ENCODE measurements at regions not wholly inside any gene's neighbourhood (a gene's known extent, or its start where the extent isn't known, plus 50 kb on each side); places are given as distances from the start of the nearest gene placed in this dataset.

GRCh38 chr9:84404095-84404686 is 63.6 kb upstream of the SLC28A3 start:
- H2AK9ac ChIP-seq (replicated peaks; ENCODE audit: low read depth, low read length, poor library complexity) = no peak overlapping the region
- no peak overlapping the region for H3K9ac ChIP-seq (ENCODE audit: low read depth, low read length)
- no peak overlapping the region for H3K14ac ChIP-seq (replicated peaks; ENCODE audit: low read depth, low read length)
- H3K4me3 ChIP-seq (ENCODE audit: insufficient read depth, low read depth, low read length) = no peak overlapping the region
- no peak overlapping the region for H3K27ac ChIP-seq (ENCODE audit: insufficient read depth, low read length)
- in situ Hi-C loops (cut with MboI; ENCODE audit: low sequenced_read_pairs) (no loop called here), intact Hi-C loops (cut with micrococcal nuclease) (no loop called here), dilution Hi-C loops (cut with HindIII; ENCODE audit: low sequenced_read_pairs, unreplicated experiment) (no loop called here)
- H3K79me1 ChIP-seq (ENCODE audit: low read depth in 1 of 2, low read length in 2 of 2) = no peaks in the 10 kb centered on the region
- no peaks in the 10 kb centered on the region for H4K20me1 ChIP-seq (ENCODE audit: insufficient read depth, low read length)
- TF ChIP-seq RAD21 (IDR thresholded peaks at IDR 0.05; ENCODE audit: low read length) (no peak), SMC3 (IDR thresholded peaks at IDR 0.05; ENCODE audit: low read depth, low read length) (no peak)
- TF ChIP-seq, protein P1, sequence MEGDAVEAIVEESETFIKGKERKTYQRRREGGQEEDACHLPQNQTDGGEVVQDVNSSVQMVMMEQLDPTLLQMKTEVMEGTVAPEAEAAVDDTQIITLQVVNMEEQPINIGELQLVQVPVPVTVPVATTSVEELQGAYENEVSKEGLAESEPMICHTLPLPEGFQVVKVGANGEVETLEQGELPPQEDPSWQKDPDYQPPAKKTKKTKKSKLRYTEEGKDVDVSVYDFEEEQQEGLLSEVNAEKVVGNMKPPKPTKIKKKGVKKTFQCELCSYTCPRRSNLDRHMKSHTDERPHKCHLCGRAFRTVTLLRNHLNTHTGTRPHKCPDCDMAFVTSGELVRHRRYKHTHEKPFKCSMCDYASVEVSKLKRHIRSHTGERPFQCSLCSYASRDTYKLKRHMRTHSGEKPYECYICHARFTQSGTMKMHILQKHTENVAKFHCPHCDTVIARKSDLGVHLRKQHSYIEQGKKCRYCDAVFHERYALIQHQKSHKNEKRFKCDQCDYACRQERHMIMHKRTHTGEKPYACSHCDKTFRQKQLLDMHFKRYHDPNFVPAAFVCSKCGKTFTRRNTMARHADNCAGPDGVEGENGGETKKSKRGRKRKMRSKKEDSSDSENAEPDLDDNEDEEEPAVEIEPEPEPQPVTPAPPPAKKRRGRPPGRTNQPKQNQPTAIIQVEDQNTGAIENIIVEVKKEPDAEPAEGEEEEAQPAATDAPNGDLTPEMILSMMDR (conservative IDR thresholded peaks at IDR 0.05; ENCODE audit: low read depth, low read length) = peak; percentile 38
- H3K9me1 ChIP-seq (ENCODE audit: insufficient read depth, low read length) = no peaks in the 10 kb centered on the region
- no CpG with 5 or more reads among the region's 8 CpGs for WGBS, 2 experiments (ENCODE audit: extremely low coverage in 2 of 2, insufficient read length in 1 of 2)
- ChIA-PET CTCF (interaction anchor here (0.6 to 1.0 kb wide), 2 partner anchors 9 to 248 kb away, joined by 3 to 5 read pairs; no protein-coding TSS in a partner anchor), POLR2A (ENCODE audit: unreplicated experiment) (no interaction called here)
- no peak overlapping the region for H3K23ac ChIP-seq (ENCODE audit: low read depth, low read length)
- H3K27me3 ChIP-seq (ENCODE audit: control insufficient read depth, insufficient read depth, low read length) = no peaks in the 10 kb centered on the region
- H3K36me3 ChIP-seq (ENCODE audit: control insufficient read depth, insufficient read depth, low read length) = no peaks in the 10 kb centered on the region
- H4K8ac ChIP-seq (ENCODE audit: low read depth in 2 of 2, low read length in 2 of 2) = no peak overlapping the region
- H3K4me1 ChIP-seq (ENCODE audit: control insufficient read depth, insufficient read depth, low read length) = no peaks in the 10 kb centered on the region
- no peak overlapping the region for H4K5ac ChIP-seq (ENCODE audit: low read depth, low read length)
- H2AK5ac ChIP-seq (ENCODE audit: low read depth, low read length) = no peak overlapping the region
- H3K4ac ChIP-seq (ENCODE audit: low read depth, low read length) = no peak overlapping the region
- no peak for DNase-seq
- no peak overlapping the region for H2BK5ac ChIP-seq (ENCODE audit: low read depth, low read length, poor library complexity, severe bottlenecking)
- no peak overlapping the region for H2AFZ ChIP-seq (replicated peaks; ENCODE audit: low read length, poor library complexity)
- H2BK20ac ChIP-seq (ENCODE audit: low read depth, low read length) = no peak overlapping the region
- ATAC-seq (ENCODE audit: low read depth) = no peak
- H3K4me2 ChIP-seq (ENCODE audit: low read depth, low read length) = no peak overlapping the region
- H3K56ac ChIP-seq (ENCODE audit: extremely low read depth, insufficient read depth, low read length) = no peak overlapping the region
- no peak overlapping the region for H2BK120ac ChIP-seq (ENCODE audit: low read depth, low read length)
- peaks cover 3% of the 10 kb centered on the region; the same call in 1 of the 2 replicates for H3K9me3 ChIP-seq (ENCODE audit: control insufficient read depth, insufficient read depth, low read length)
- H3K18ac ChIP-seq (ENCODE audit: low read depth, low read length) = no peak overlapping the region
- no peak overlapping the region for H2BK15ac ChIP-seq (ENCODE audit: low read depth, low read length)
- no TSS peak for BruUV-seq (replicated peaks)
- H4K91ac ChIP-seq (ENCODE audit: insufficient read depth, low read depth, low read length) = no peak overlapping the region

Measured in IMR-90 (cell line).